ENCODE measurements at regions not wholly inside any gene's neighbourhood (a gene's known extent, or its start where the extent isn't known, plus 50 kb on each side); places are given as distances from the start of the nearest gene placed in this dataset.

- 1% methylated on average over 4 of the region's 4 CpGs for WGBS (ENCODE audit: low lambda C conversion rate)
- TF ChIP-seq ZBTB39 (CRISPR knock-in tag; IDR thresholded peaks at IDR 0.05), result no peak
- TF ChIP-seq TP53 (CRISPR knock-in tag; conservative IDR thresholded peaks at IDR 0.05), result no peak
- TF ChIP-seq ZC3H13 (CRISPR knock-in tag; IDR thresholded peaks at IDR 0.05), result no peak
- TF ChIP-seq CBX2 (IDR thresholded peaks at IDR 0.05; ENCODE audit: low read depth, low read length), result no peak
- TF ChIP-seq CBX2 (CRISPR knock-in tag; IDR thresholded peaks at IDR 0.05; ENCODE audit: low read depth), result no peak
- no peak for TF ChIP-seq MATR3 (CRISPR knock-in tag; IDR thresholded peaks at IDR 0.05)
- no peak for TF ChIP-seq EEA1 (CRISPR knock-in tag; IDR thresholded peaks at IDR 0.05; ENCODE audit: borderline replicate concordance)
- TF ChIP-seq, protein P1, sequence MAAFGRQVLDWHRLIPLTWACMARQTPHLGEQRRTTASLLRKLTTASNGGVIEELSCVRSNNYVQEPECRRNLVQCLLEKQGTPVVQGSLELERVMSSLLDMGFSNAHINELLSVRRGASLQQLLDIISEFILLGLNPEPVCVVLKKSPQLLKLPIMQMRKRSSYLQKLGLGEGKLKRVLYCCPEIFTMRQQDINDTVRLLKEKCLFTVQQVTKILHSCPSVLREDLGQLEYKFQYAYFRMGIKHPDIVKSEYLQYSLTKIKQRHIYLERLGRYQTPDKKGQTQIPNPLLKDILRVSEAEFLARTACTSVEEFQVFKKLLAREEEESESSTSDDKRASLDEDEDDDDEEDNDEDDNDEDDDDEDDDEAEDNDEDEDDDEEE (CRISPR knock-in tag; IDR thresholded peaks at IDR 0.05), result no peak
- no peak for TF ChIP-seq DZIP1 (CRISPR knock-in tag; IDR thresholded peaks at IDR 0.05)
- no peak for TF ChIP-seq ZNF709 (CRISPR knock-in tag; IDR thresholded peaks at IDR 0.05)
- intact Hi-C loops (cut with micrococcal nuclease; ENCODE audit: unreplicated experiment) (no loop called here), in situ Hi-C loops (cut with HindIII; ENCODE audit: extremely low pct_ligation_motif_present, low pct_unique_long_range_greater_than_20kb) (no loop called here)
- no peak overlapping the region for H3K9ac ChIP-seq (ENCODE audit: insufficient read depth, low read depth, low read length)
- H3K79me2 ChIP-seq (ENCODE audit: insufficient read depth, low read length), result no peaks in the 10 kb centered on the region
- H3K27ac ChIP-seq (ENCODE audit: extremely low read length, insufficient read depth, low read length), result no peak overlapping the region
- H4K20me1 ChIP-seq (ENCODE audit: insufficient read depth, low read length), result no peaks in the 10 kb centered on the region
- ATAC-seq (no peak), FAIRE-seq (no peak), DNase-seq (ENCODE audit: low spot score) (no peak)
- H3K4me2 ChIP-seq (ENCODE audit: low read depth, low read length), result no peak overlapping the region
- BruUV-seq (replicated peaks), result no TSS peak
- H2AFZ ChIP-seq (ENCODE audit: low read length), result no peak overlapping the region
- H3K4me3 ChIP-seq (replicated peaks in 1 of 3; ENCODE audit: insufficient read depth in 1 of 3, low read depth in 2 of 3, low read length in 3 of 3), result no peak overlapping the region
- H3K27me3 ChIP-seq (ENCODE audit: control insufficient read depth in 1 of 2, insufficient read depth in 2 of 2, low read length in 2 of 2), result no peaks in the 10 kb centered on the region
- POLR2A ChIA-PET, result no interaction called here
- CTCF ChIA-PET (ENCODE audit: low intra/inter-chr PET ratio, low total read pairs), result no interaction called here
- H3K36me3 ChIP-seq (replicated peaks in 1 of 2; ENCODE audit: control insufficient read depth in 1 of 2, insufficient read depth in 2 of 2, low read length in 2 of 2), result no peaks in the 10 kb centered on the region
- no peaks in the 10 kb centered on the region for H3K4me1 ChIP-seq (ENCODE audit: insufficient read depth, low read length)
- peaks cover 96% of the 10 kb centered on the region for H3K9me3 ChIP-seq (ENCODE audit: low read length)
Observed at GRCh38 chr6:165034271-165034741, 275.1 kb downstream of the C6orf118 start.

All from HepG2 (cell line).